NCI-H2196 (cell line): ENCODE measurements at regions not wholly inside any gene's neighbourhood (a gene's known extent, or its start where the extent isn't known, plus 50 kb on each side); places are given as distances from the start of the nearest gene placed in this dataset.
"Not testable (repeated sequence)": the region's sequence is repeated elsewhere in the genome, so short reads cannot be mapped to it uniquely, and the experiment has no call there.

ENCODE experiments used
- DNase-seq: peaks from one replicate; lab custom pipeline; 2025; ENCODE audit not compliant: unreplicated experiment; lab: John Stamatoyannopoulos, UW

- DNase-seq: no peak
Observed at GRCh38 chr4:128758314-128758922, 51.1 kb upstream of the JADE1 start.

- DNase-seq: peak; percentile 23
Observed at GRCh38 chr4:128757712-128758111, 51.8 kb upstream of the JADE1 start.

DNA sequence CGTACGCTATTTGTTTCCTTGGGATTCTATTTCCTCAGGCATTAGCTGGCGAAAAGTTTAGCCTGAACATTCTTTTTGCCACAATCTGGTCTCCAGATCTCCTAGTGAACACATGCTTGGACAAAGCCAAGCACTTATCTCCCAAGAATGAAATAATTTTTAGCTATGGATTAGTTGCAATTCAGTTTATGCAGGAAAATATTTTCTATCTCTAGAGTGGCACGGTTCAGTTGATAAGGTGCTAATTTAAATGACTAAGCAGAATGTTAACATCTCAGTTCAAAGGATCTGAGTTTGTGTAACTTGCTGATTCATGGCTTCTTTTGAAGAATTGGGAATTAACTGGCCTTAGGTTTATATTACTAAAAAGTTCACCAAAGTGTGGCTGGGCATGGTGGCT is 58.1 kb upstream of the JADE1 start:
- DNase-seq: no peak

DNA sequence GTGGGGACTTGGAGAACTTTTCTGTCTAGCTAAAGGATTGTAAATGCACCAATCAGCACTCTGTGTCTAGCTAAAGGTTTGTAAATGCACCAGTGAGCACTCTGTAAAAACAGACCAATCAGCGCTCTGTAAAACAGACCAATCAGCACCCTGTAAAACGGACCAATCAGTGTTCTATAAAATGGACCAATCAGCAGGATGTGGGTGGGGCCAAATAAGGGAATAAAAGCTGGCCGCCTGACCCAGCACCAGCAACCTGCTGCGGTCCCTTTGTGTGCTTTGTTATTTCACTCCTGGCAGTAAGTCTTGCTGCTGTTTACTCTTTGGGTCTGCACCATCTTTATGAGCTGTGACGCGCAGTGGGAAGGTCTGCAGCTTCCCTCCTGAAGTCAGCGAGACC is 67.8 kb upstream of the JADE1 start:
- DNase-seq: not testable (repeated sequence)

- DNase-seq: no peak
Observed at GRCh38 chr4:128737098-128737513, 72.4 kb upstream of the JADE1 start.

DNA sequence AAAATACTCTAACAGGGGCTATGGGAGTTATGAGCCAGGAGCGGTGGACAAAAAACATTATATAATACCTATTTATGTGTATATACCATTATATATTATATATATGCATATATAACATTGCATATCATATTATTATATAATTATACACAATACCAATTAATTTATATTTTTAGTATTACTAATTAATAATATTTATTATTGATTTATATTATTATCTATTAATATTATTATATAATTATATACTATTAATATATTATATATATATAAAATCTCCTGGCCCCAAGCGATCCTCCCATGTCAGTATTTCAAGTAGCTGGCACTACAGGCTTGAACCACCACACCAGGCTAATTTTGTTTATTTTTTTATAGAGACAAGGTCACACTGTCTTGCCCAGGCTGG is 73.8 kb upstream of the JADE1 start:
- DNase-seq: no peak

GRCh38 chr4:128728190-128728589 is 81.3 kb upstream of the JADE1 start:
- DNase-seq: no peak

GRCh38 chr4:128727658-128728057 is 81.8 kb upstream of the JADE1 start:
- DNase-seq: no peak

- DNase-seq: no peak
Observed at GRCh38 chr4:128725405-128726055, 84.0 kb upstream of the JADE1 start.

DNA sequence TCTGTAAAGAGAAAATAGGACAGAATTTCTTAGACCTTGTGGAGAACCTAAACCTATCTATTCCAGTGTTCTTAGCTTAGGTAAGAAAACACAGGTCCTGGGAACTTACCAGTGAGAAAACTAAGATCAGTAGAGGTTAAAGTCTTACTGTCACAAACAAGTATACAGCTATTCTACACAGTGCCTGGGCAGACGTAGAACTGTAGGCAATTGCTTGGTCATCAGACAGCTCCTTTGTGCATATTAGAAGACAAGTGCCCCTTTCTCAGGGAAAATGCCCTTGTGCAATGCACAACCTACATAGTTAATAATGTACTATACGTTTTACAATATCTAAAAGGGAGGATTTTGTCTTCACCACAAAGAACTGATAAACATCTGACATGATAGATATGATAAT is 86.6 kb upstream of the JADE1 start:
- DNase-seq: no peak

DNA sequence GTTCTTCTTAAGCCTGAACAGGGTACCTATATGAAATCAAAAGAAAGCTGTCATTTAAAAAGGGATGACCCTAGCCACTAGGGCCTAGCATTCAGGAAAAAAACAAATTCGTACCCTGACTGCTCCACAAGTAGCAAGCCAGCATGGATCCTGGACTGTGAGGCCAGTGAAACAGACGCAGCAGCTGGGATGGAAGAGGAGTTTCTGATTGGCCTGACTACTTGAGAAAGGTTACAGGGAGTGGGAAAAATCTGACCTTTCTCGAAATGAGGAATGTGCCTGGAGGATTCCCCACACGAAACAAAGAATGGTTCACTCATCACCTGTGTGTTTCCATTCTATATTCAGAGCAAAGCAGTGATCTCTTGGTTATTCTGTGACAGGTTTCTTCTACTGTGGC is 87.6 kb upstream of the JADE1 start:
- no peak for DNase-seq

DNA sequence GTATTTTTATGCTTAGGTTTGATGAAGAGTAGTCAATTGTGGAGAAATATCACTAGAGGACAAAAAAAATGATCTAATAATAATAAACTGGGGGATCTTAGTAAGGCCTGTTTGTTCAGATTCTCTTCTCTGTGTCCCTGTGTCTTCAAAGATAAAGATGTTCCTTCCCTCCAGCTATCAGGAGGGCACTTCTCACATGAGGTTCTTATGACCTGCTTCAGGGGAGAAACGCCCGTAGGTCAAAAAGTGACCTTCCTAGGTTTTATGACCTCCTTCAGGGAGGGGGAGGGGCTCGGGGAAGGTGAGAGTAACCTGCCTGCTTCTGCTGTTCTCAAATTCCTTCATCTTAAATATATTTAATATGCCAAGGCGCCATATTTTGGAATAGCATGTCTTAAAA is 89.2 kb upstream of the JADE1 start:
- no peak for DNase-seq

- no peak for DNase-seq
Observed at GRCh38 chr4:128718768-128719167, 90.7 kb upstream of the JADE1 start.

GRCh38 chr4:128716338-128716737 is 93.2 kb upstream of the JADE1 start:
- DNase-seq: no peak

- no peak for DNase-seq
Observed at GRCh38 chr4:128715616-128716015, 93.9 kb upstream of the JADE1 start.

DNA sequence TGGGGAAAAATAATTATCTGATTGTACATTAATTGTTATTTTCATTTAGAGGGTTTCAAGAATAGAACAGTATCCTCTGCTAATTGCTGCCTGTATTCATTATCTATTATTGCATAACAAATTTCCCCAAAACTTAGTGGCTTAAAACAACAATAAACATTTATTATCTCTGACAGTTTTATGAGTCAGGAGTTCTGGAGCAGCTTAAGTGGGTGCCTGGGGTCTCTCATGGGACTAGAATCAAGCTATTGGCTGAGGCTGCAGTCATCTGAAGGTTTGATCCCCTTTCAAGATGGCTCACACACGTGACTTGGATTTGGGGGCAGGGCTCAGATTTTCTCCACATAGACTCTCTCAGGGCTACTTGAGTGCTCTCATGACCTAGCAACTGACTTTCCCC is 98.1 kb upstream of the JADE1 start:
- no peak for DNase-seq

DNA sequence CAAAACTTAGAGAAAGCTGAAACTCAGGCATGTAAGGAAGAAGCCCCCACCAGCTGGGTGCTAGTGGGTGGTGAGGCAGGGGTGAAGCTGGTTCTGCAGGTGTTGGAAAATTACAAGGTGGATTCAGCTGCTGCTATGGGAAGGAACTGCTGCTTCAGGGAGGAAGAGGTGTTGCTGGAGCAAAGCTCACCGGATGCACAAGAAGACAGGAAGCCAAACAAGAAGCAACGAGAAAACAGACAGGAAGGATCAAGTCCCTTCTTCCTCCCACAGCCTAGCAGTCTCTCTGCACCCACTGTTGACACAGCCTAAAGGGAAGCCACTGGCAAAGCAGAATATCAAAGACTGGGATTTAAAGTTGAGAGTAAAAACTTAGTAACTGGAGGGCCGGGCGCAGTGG is 100.2 kb upstream of the JADE1 start:
- no peak for DNase-seq

GRCh38 chr4:128707864-128708263 is 101.6 kb upstream of the JADE1 start:
- no peak for DNase-seq

DNA sequence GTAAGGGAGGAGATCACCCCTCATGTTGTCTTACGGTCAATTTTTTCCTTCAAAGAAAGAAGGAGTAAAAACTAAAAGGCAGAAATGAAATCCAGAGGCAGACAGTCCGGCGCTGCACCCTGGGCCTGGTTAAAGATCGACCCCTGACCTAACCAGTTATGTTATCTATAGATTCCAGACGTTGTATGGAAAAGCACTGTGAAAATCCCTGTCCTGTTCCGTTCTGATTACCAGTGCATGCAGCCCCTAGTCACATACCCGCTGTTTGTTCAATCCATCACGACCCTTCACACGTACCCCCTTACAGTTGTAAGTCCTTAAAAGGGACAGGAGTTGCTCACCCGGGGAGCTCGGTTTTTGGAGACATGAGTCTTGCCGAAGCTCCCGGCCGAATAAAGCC is 105.6 kb upstream of the JADE1 start:
- DNase-seq: no peak

GRCh38 chr4:128700659-128701350 is 108.7 kb upstream of the JADE1 start:
- DNase-seq: no peak

DNA sequence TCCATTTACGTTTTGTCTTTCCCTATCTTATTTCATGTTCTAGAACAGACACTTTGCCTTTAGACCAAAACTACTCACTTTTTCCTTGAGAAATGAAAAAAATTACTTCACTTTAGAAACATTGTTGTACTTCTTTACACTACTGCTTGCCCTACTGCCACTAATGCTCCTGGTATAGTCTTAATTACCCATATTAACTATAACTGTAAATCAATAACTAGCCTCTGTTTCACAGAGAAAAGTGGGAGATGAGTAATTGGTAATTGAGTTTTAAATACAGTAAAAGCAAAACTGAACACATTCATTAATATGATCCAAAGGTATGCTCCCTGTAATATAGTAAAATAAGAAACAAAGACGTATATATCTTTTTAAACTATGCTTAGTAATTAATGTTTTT is 111.1 kb upstream of the JADE1 start:
- no peak for DNase-seq

GRCh38 chr4:128697323-128697722 is 112.2 kb upstream of the JADE1 start:
- no peak for DNase-seq

DNA sequence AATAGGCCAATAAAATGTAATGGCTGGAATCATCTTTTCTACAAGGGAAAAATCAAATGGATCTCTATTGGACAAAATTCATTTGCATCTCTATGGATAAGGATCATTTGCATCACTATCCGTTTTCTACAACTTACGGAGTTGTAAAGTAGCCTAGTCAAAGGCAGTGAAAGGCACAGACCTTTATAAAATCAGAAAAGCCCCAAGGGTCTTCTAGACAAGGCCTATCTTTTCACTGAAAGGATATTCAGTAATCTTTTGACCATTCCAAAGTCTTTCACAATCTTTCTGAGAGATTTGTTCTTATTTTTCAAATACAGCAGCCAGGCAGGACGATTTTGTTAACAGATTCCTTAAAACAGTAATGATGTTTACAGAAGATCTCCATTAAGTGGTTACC is 119.5 kb upstream of the JADE1 start:
- no peak for DNase-seq
